IMR-90 (cell line): ENCODE measurements at regions not wholly inside any gene's neighbourhood (a gene's known extent, or its start where the extent isn't known, plus 50 kb on each side); places are given as distances from the start of the nearest gene placed in this dataset.

Experiments used
- ATAC-seq: fragments of 200-7000 bp; cut with Tn5 transposase; 2 replicates; pipeline ENCODE4 v1.9.1; 2020; ENCODE audit warnings: low read depth, mild to moderate bottlenecking, moderate library complexity
- BruUV-seq: library from RNA; stranded (reverse); fragments of 400-500 nt; replicated peaks from 2 replicates; lab custom pipeline; 2021; lab: Mats Ljungman, UMichigan
- CTCF ChIA-PET: fragments of 300-600 bp; formaldehyde crosslinking; extraction: SDS; loops from one replicate; lab custom pipeline; 2021; ENCODE audit warnings: antibody characterized with exemption; lab: Yijun Ruan, JAX
- POLR2A ChIA-PET: fragments of 300-600 bp; sonication (Branson Sonifier 250); formaldehyde crosslinking; loops from one replicate; lab custom pipeline; 2022; ENCODE audit warnings: antibody characterized with exemption; ENCODE audit not compliant: unreplicated experiment; lab: Charles Lee
- DNase-seq: peaks from one replicate; pipeline ENCODE4 v3.0.0; 2013
- H2AFZ ChIP-seq: replicated peaks from 2 replicates; pipeline ENCODE3; 2013; ENCODE audit warnings: low read length, mild to moderate bottlenecking; ENCODE audit not compliant: poor library complexity
- H2AK5ac ChIP-seq: 2 replicates; pipeline ENCODE4 v1.6.1; 2013; ENCODE audit warnings: low read depth, low read length, inconsistent platforms
- H2AK9ac ChIP-seq: replicated peaks from 2 replicates; pipeline ENCODE3; 2013; ENCODE audit warnings: mild to moderate bottlenecking, low read depth, low read length, moderate library complexity; ENCODE audit not compliant: poor library complexity
- H2BK120ac ChIP-seq: 2 replicates; pipeline ENCODE4 v1.6.1; 2013; ENCODE audit warnings: low read depth, low read length, inconsistent platforms
- H2BK15ac ChIP-seq: 3 replicates; pipeline ENCODE4 v1.6.1; 2013; ENCODE audit warnings: low read depth, low read length, inconsistent platforms
- H2BK20ac ChIP-seq: 2 replicates; pipeline ENCODE4 v1.6.1; 2013; ENCODE audit warnings: low read depth, mild to moderate bottlenecking, inconsistent platforms, low read length, moderate library complexity
- H2BK5ac ChIP-seq: 2 replicates; pipeline ENCODE4 v1.6.1; 2013; ENCODE audit warnings: mild to moderate bottlenecking, low read depth, low read length, inconsistent platforms; ENCODE audit not compliant: poor library complexity, severe bottlenecking
- H3K14ac ChIP-seq: replicated peaks from 2 replicates; pipeline ENCODE4 v1.6.1; 2013; ENCODE audit warnings: low read depth, low read length, inconsistent platforms
- H3K18ac ChIP-seq: 2 replicates; pipeline ENCODE4 v1.6.1; 2013; ENCODE audit warnings: low read depth, low read length, control low read depth
- H3K23ac ChIP-seq: 2 replicates; pipeline ENCODE4 v1.6.1; 2013; ENCODE audit warnings: low read depth, low read length, inconsistent platforms
- H3K27ac ChIP-seq: 2 replicates; pipeline ENCODE4 v1.5.1; 2013; ENCODE audit warnings: mild to moderate bottlenecking, control low read depth, low read length; ENCODE audit not compliant: insufficient read depth
- H3K27me3 ChIP-seq: 2 replicates; pipeline ENCODE4 v1.6.1; 2013; ENCODE audit warnings: low read length; ENCODE audit not compliant: control insufficient read depth, insufficient read depth
- H3K36me3 ChIP-seq: 2 replicates; pipeline ENCODE4 v1.6.1; 2013; ENCODE audit warnings: low read length, mixed read lengths; ENCODE audit not compliant: control insufficient read depth, insufficient read depth
- H3K4ac ChIP-seq: 2 replicates; pipeline ENCODE4 v1.6.1; 2013; ENCODE audit warnings: low read depth, low read length, inconsistent platforms
- H3K4me1 ChIP-seq: 2 replicates; pipeline ENCODE4 v1.6.1; 2013; ENCODE audit warnings: low read length, mixed read lengths; ENCODE audit not compliant: control insufficient read depth, insufficient read depth
- H3K4me2 ChIP-seq: 2 replicates; pipeline ENCODE4 v1.6.1; 2013; ENCODE audit warnings: low read depth, mild to moderate bottlenecking, control low read depth, low read length, moderate library complexity
- H3K4me3 ChIP-seq: 2 replicates; pipeline ENCODE4 v1.5.1; 2013; ENCODE audit warnings: low read depth, mild to moderate bottlenecking, control low read depth, low read length, moderate library complexity; ENCODE audit not compliant: insufficient read depth
- H3K56ac ChIP-seq: 2 replicates; pipeline ENCODE4 v1.6.1; 2013; ENCODE audit warnings: low read length, inconsistent platforms; ENCODE audit not compliant: insufficient read depth; ENCODE audit errors: extremely low read depth
- H3K79me1 ChIP-seq, 2 experiments: 2 replicates each; pipeline ENCODE4 v1.6.1; 2013; ENCODE audit warnings: low read length in 2 of 2, inconsistent platforms in 1 of 2, low read depth in 1 of 2
- H3K9ac ChIP-seq: 2 replicates; pipeline ENCODE4 v1.6.1; 2013; ENCODE audit warnings: low read depth, low read length, control low read depth
- H3K9me1 ChIP-seq: 2 replicates; pipeline ENCODE4 v1.6.1; 2013; ENCODE audit warnings: low read length, inconsistent platforms; ENCODE audit not compliant: insufficient read depth
- H3K9me3 ChIP-seq: 2 replicates; pipeline ENCODE4 v1.6.1; 2013; ENCODE audit warnings: low read length; ENCODE audit not compliant: control insufficient read depth, insufficient read depth
- H4K20me1 ChIP-seq: 2 replicates; pipeline ENCODE4 v1.6.1; 2013; ENCODE audit warnings: low read length, inconsistent platforms; ENCODE audit not compliant: insufficient read depth
- H4K5ac ChIP-seq: 2 replicates; pipeline ENCODE4 v1.6.1; 2013; ENCODE audit warnings: mild to moderate bottlenecking, low read depth, low read length, control low read depth
- H4K8ac ChIP-seq, 2 experiments: 2 replicates each; pipeline ENCODE4 v1.6.1; 2013; ENCODE audit warnings: low read depth in 2 of 2, low read length in 2 of 2, control low read depth in 1 of 2, inconsistent platforms in 1 of 2
- H4K91ac ChIP-seq: 2 replicates; pipeline ENCODE4 v1.6.1; 2013; ENCODE audit warnings: low read depth, low read length, inconsistent platforms; ENCODE audit not compliant: insufficient read depth
- RFX5 ChIP-seq: IDR thresholded peaks from 2 replicates; pipeline ENCODE4 v1.8.0; 2012; ENCODE audit warnings: low read depth, mild to moderate bottlenecking, low read length, moderate library complexity
- WGBS, 2 experiments: methylation state at CpG; one replicate each; pipeline versions ENCODE4 v1.1.5 to v1.1.7; 2013; ENCODE audit warnings: missing lambda C conversion rate in 2 of 2; ENCODE audit not compliant: insufficient read length in 1 of 2; ENCODE audit errors: extremely low coverage in 2 of 2; 5-methylcytosine and 5-hydroxymethylcytosine counted together
- dilution Hi-C: fragments of 300-500 bp; cut with HindIII; formaldehyde crosslinking; loops from one replicate; pipeline ENCODE4 v1.14.3; 2018; ENCODE audit warnings: low sequenced_read_pairs; ENCODE audit not compliant: unreplicated experiment
- in situ Hi-C: fragments of 300-500 bp; cut with MboI; formaldehyde crosslinking; loops from 3 replicates; pipeline ENCODE4 v1.14.3; 2019; ENCODE audit warnings: low sequenced_read_pairs, inconsistent platforms, mixed read lengths
- intact Hi-C: fragments of 100-400 bp; cut with micrococcal nuclease; formaldehyde crosslinking; loops from 2 replicates; pipeline ENCODE4 v1.10.0; 2022

GRCh38 chr2:15720561-15721307 is 129.1 kb downstream of the DDX1 start:
- in situ Hi-C loops: no loop called here
- H3K9ac ChIP-seq: no peak overlapping the region
- intact Hi-C loops: no loop called here
- CTCF ChIA-PET: interaction anchor here (0.7 kb wide), 1 partner anchor 760 kb away, joined by 3 read pairs; no protein-coding TSS in a partner anchor
- H4K8ac ChIP-seq: no peak overlapping the region
- no peak overlapping the region for H4K5ac ChIP-seq
- no peak for TF ChIP-seq RFX5
- no TSS peak for BruUV-seq
- no peak overlapping the region for H3K18ac ChIP-seq
- no peak overlapping the region for H3K4ac ChIP-seq
- H2BK120ac ChIP-seq: no peak overlapping the region
- DNase-seq (no peak), ATAC-seq (no peak)
- no peak overlapping the region for H3K4me3 ChIP-seq
- no peak overlapping the region for H4K91ac ChIP-seq
- H3K56ac ChIP-seq: no peak overlapping the region
- no peak overlapping the region for H3K27ac ChIP-seq
- no peaks in the 10 kb centered on the region for H4K20me1 ChIP-seq
- no peaks in the 10 kb centered on the region for H3K4me1 ChIP-seq
- H3K9me3 ChIP-seq: no peaks in the 10 kb centered on the region; the same call in 1 of the 2 replicates
- no peak overlapping the region for H2BK15ac ChIP-seq
- no peaks in the 10 kb centered on the region for H3K79me1 ChIP-seq
- no peak overlapping the region for H2AK9ac ChIP-seq
- H2BK5ac ChIP-seq: no peak overlapping the region
- no peak overlapping the region for H3K23ac ChIP-seq
- H2AK5ac ChIP-seq: no peak overlapping the region
- H3K14ac ChIP-seq: no peak overlapping the region
- dilution Hi-C loops: no loop called here
- no peak overlapping the region for H2BK20ac ChIP-seq
- no peak overlapping the region for H2AFZ ChIP-seq
- WGBS, 2 experiments: no CpG with 5 or more reads among the region's 9 CpGs
- no peaks in the 10 kb centered on the region for H3K27me3 ChIP-seq
- no peaks in the 10 kb centered on the region for H3K36me3 ChIP-seq
- POLR2A ChIA-PET: no interaction called here
- H3K9me1 ChIP-seq: no peaks in the 10 kb centered on the region
- no peak overlapping the region for H3K4me2 ChIP-seq
